ENCODE measurements at regions not wholly inside any gene's neighbourhood (a gene's known extent, or its start where the extent isn't known, plus 50 kb on each side); places are given as distances from the start of the nearest gene placed in this dataset.

- TF ChIP-seq RAD21 (IDR thresholded peaks at IDR 0.05; ENCODE audit: low read depth) (no peak), MAX (IDR thresholded peaks at IDR 0.05) (no peak), EP300 (IDR thresholded peaks at IDR 0.05; ENCODE audit: borderline replicate concordance) (no peak), CREB1 (IDR thresholded peaks at IDR 0.05; ENCODE audit: low read depth) (no peak), FOXM1 (IDR thresholded peaks at IDR 0.05; ENCODE audit: borderline replicate concordance, low read depth) (no peak), REST (IDR thresholded peaks at IDR 0.05; ENCODE audit: low read depth) (no peak), YY1 (IDR thresholded peaks at IDR 0.05; ENCODE audit: low read depth) (no peak), TAF1 (IDR thresholded peaks at IDR 0.05; ENCODE audit: low read depth) (no peak), NFIC (IDR thresholded peaks at IDR 0.05) (no peak), TCF12 (IDR thresholded peaks at IDR 0.05; ENCODE audit: low read depth) (no peak), USF1 (IDR thresholded peaks at IDR 0.05) (no peak), CEBPB (IDR thresholded peaks at IDR 0.05) (no peak), TEAD4 (IDR thresholded peaks at IDR 0.05) (no peak), EGR1 (IDR thresholded peaks at IDR 0.05) (no peak)
Measured at GRCh38 chr4:111011458-111011857, 388.6 kb upstream of the PITX2 start.

Data from Ishikawa (cell line).